ENCODE measurements at regions not wholly inside any gene's neighbourhood (a gene's known extent, or its start where the extent isn't known, plus 50 kb on each side); places are given as distances from the start of the nearest gene placed in this dataset.

DNA sequence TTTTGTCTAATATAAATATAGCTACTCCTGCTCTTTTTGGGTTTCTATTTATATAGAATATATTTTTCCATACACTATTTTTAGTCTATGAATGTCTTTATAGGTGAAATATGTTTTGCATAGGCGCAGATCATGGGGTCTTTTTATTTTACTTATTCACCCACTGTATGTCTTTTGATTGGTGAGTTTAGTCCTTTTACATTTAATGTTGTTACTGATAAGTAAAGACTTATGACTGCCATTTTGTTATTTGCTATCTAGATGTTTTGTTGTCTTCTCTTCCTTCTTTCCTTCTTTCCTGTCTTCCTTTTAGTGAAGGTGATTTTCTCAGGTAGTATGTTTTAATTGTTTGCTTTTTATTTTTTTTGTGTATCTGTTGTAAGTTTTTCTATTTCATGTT is 276.8 kb upstream of the CNTNAP2 start:
- TF ChIP-seq, protein P1, sequence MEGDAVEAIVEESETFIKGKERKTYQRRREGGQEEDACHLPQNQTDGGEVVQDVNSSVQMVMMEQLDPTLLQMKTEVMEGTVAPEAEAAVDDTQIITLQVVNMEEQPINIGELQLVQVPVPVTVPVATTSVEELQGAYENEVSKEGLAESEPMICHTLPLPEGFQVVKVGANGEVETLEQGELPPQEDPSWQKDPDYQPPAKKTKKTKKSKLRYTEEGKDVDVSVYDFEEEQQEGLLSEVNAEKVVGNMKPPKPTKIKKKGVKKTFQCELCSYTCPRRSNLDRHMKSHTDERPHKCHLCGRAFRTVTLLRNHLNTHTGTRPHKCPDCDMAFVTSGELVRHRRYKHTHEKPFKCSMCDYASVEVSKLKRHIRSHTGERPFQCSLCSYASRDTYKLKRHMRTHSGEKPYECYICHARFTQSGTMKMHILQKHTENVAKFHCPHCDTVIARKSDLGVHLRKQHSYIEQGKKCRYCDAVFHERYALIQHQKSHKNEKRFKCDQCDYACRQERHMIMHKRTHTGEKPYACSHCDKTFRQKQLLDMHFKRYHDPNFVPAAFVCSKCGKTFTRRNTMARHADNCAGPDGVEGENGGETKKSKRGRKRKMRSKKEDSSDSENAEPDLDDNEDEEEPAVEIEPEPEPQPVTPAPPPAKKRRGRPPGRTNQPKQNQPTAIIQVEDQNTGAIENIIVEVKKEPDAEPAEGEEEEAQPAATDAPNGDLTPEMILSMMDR (IDR thresholded peaks at IDR 0.05) = no peak
- no peak for TF ChIP-seq POLR2A (IDR thresholded peaks at IDR 0.05)
